Endothelial cell of umbilical vein (primary cell): ENCODE measurements at regions not wholly inside any gene's neighbourhood (a gene's known extent, or its start where the extent isn't known, plus 50 kb on each side); places are given as distances from the start of the nearest gene placed in this dataset.

Experiments used
- BruUV-seq: library from RNA; stranded (reverse); fragments of 400-500 nt; replicated peaks from 2 replicates; lab custom pipeline; 2021; lab: Mats Ljungman, UMichigan
- CTCF ChIA-PET: fragments of 300-600, 350-600 bp; sonication (Branson Sonifier 250); formaldehyde crosslinking; loops from one replicate; lab custom pipeline; 2021; ENCODE audit warnings: antibody characterized with exemption, inconsistent platforms; lab: Charles Lee
- POLR2A ChIA-PET: fragments of 300-600, 350-600 bp; sonication (Branson Sonifier 250); formaldehyde crosslinking; loops from one replicate; lab custom pipeline; 2021; ENCODE audit warnings: antibody characterized with exemption, inconsistent platforms; lab: Charles Lee
- DNase-seq: peaks from one replicate; pipeline ENCODE4 v3.0.0-alpha.2; 2011; ENCODE audit warnings: low read depth, low spot score
- FAIRE-seq: peaks from 2 replicates; lab custom pipeline; 2011; peaks lifted over from hg19 to GRCh38; lab: Jason Lieb, UNC
- H2AFZ ChIP-seq: 2 replicates; pipeline ENCODE4 v1.6.0; 2012; ENCODE audit warnings: low read depth, low read length, control low read depth, inconsistent platforms
- H3K27ac ChIP-seq: 2 replicates; pipeline ENCODE4 v1.5.1; 2011; ENCODE audit warnings: low read depth, mild to moderate bottlenecking, control low read depth, low read length, moderate library complexity; ENCODE audit not compliant: insufficient read depth
- H3K27me3 ChIP-seq, 2 experiments: 2 replicates each; pipeline versions ENCODE4 v1.6.0 to v1.6.1; 2011; ENCODE audit warnings: low read length in 2 of 2, mixed read lengths in 1 of 2; ENCODE audit not compliant: control insufficient read depth in 2 of 2, insufficient read depth in 2 of 2
- H3K36me3 ChIP-seq, 2 experiments: 2 replicates in 1 of 2; 3 replicates in 1 of 2; pipeline ENCODE4 v1.5.1; 2011; ENCODE audit warnings: low read length in 2 of 2, mild to moderate bottlenecking in 1 of 2, moderate library complexity in 1 of 2; ENCODE audit not compliant: control insufficient read depth in 2 of 2, insufficient read depth in 2 of 2; ENCODE audit errors: extremely low read depth in 1 of 2
- H3K4me1 ChIP-seq: 3 replicates; pipeline ENCODE4 v1.5.1; 2011; ENCODE audit warnings: mild to moderate bottlenecking, low read length; ENCODE audit not compliant: control insufficient read depth, insufficient read depth; ENCODE audit errors: extremely low read depth
- H3K4me2 ChIP-seq: 2 replicates; pipeline ENCODE4 v1.6.1; 2011; ENCODE audit warnings: low read length, control low read depth, mixed read lengths; ENCODE audit not compliant: insufficient read depth
- H3K4me3 ChIP-seq, 3 experiments: fragments of 200-600 bp in 1 of 3; sonication (generic), shearing (Covaris generic) in 1 of 3; replicated peaks in 1 of 3; 2 replicates each; pipeline ENCODE4 v1.5.1; 2011 to 2016; ENCODE audit warnings: control low read depth in 3 of 3, low read length in 3 of 3, mild to moderate bottlenecking in 2 of 3, inconsistent platforms in 1 of 3, low read depth in 1 of 3, moderate library complexity in 1 of 3; ENCODE audit not compliant: insufficient read depth in 1 of 3
- H3K79me2 ChIP-seq: 2 replicates; pipeline ENCODE4 v1.6.0; 2012; ENCODE audit warnings: low read length, inconsistent platforms; ENCODE audit not compliant: control insufficient read depth, insufficient read depth
- H3K9ac ChIP-seq: replicated peaks from 2 replicates; pipeline ENCODE3; 2011; ENCODE audit warnings: low read length, control low read depth; ENCODE audit not compliant: insufficient read depth; ENCODE audit errors: extremely low read depth
- H3K9me1 ChIP-seq: replicated peaks from 3 replicates; pipeline ENCODE4 v1.6.0; 2011; ENCODE audit warnings: mild to moderate bottlenecking, low read length; ENCODE audit not compliant: control insufficient read depth, insufficient read depth; ENCODE audit errors: extremely low read depth
- H3K9me3 ChIP-seq: replicated peaks from 2 replicates; pipeline ENCODE4 v1.5.1; 2012; ENCODE audit warnings: low read length, inconsistent platforms; ENCODE audit not compliant: control insufficient read depth, insufficient read depth
- H4K20me1 ChIP-seq: replicated peaks from 2 replicates; pipeline ENCODE3; 2011; ENCODE audit warnings: mild to moderate bottlenecking, low read length; ENCODE audit not compliant: control insufficient read depth, insufficient read depth; ENCODE audit errors: extremely low read depth
- EZH2 ChIP-seq: IDR thresholded peaks from 2 replicates; pipeline ENCODE4 v1.6.1; 2012; ENCODE audit warnings: borderline replicate concordance, low read depth, mild to moderate bottlenecking, moderate library complexity, low read length, inconsistent platforms; ENCODE audit not compliant: severe bottlenecking
- FOS ChIP-seq: IDR thresholded peaks from 2 replicates; pipeline ENCODE4 v1.6.1; 2011; ENCODE audit warnings: mild to moderate bottlenecking, low read length, moderate library complexity, borderline replicate concordance; ENCODE audit not compliant: insufficient read depth
- GATA2 ChIP-seq: IDR thresholded peaks from 2 replicates; pipeline ENCODE4 v1.7.0; 2011; ENCODE audit warnings: low read depth, mild to moderate bottlenecking, moderate library complexity, mixed read lengths, low read length; ENCODE audit not compliant: insufficient read length, insufficient read depth
- JUN ChIP-seq: IDR thresholded peaks from 2 replicates; pipeline ENCODE4 v1.6.1; 2011; ENCODE audit warnings: borderline replicate concordance, low read depth; ENCODE audit not compliant: insufficient read length, insufficient read depth
- MYC ChIP-seq: IDR thresholded peaks from one replicate; pipeline ENCODE4 v1.6.1; 2011; ENCODE audit warnings: mild to moderate bottlenecking, low read depth, low read length
- POLR2A ChIP-seq: IDR thresholded peaks from 2 replicates; pipeline ENCODE4 v1.6.1; 2012; ENCODE audit warnings: low read depth, mild to moderate bottlenecking, control low read depth, low read length
- POLR2AphosphoS5 ChIP-seq: IDR thresholded peaks from 2 replicates; pipeline ENCODE4 v1.6.1; 2012; ENCODE audit warnings: low read depth, mild to moderate bottlenecking, control low read depth, low read length, moderate library complexity; ENCODE audit not compliant: insufficient read depth
- dilution Hi-C: fragments of 300-500 bp; cut with MboI; formaldehyde crosslinking; loops from one replicate; pipeline ENCODE4 v1.15.0; 2019; ENCODE audit warnings: low sequenced_read_pairs; ENCODE audit not compliant: extremely low pct_ligation_motif_present
- intact Hi-C: fragments of 100-400 bp; cut with micrococcal nuclease; formaldehyde crosslinking; loops from one replicate; pipeline ENCODE4 v1.10.0; 2022
- TF ChIP-seq, protein P1 (sequence below), 2 donors: IDR thresholded peaks; 1 replicate in 1 of 2; 2 replicates in 1 of 2; pipeline ENCODE4 v1.5.1; 2011; ENCODE audit warnings: low read length in 2 of 2, mild to moderate bottlenecking in 2 of 2, moderate library complexity in 2 of 2, control low read depth in 1 of 2, inconsistent platforms in 1 of 2, low read depth in 1 of 2; ENCODE audit not compliant: insufficient read depth in 1 of 2; ENCODE audit errors: extremely low read depth in 1 of 2
- TF ChIP-seq, protein P2 (sequence below): IDR thresholded peaks from 2 replicates; pipeline ENCODE4 v1.6.1; 2011; ENCODE audit not compliant: insufficient read depth, insufficient read length

DNA sequence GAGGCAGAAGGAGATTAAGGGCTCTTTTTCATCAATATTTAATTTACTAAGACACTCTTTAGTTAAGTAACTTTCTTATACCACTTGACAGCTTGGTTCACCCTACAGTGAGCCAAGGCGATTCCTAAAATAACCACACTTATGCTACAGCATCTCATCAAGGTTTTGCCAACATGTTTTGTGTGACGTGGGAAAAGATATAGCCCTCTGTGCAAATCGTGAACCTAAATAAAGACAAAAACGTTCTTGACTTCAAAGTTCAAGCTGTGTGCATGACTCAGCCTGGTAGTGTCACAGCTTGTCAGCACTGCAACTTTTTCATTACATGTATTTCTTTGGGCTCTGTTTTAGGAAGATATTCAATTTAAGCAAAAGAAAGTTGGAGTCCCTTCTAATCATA lies 297.0 kb upstream of the EPHA3 start:
- DNase-seq = no peak
- H3K9ac ChIP-seq = no peak overlapping the region

GRCh38 chr3:88811096-88811495 lies 296.3 kb upstream of the EPHA3 start:
- no peak overlapping the region for H3K9ac ChIP-seq
- ChIA-PET POLR2A (no interaction called here), CTCF (no interaction called here)
- DNase-seq (no peak), FAIRE-seq (no peak)
- H3K4me3 ChIP-seq = no peak overlapping the region
- H3K27me3 ChIP-seq = no peaks in the 10 kb centered on the region
- intact Hi-C loops (no loop called here), dilution Hi-C loops (no loop called here)
- no peak for TF ChIP-seq JUN
- no peak for TF ChIP-seq EZH2
- no peak for TF ChIP-seq GATA2
- TF ChIP-seq, protein P1, sequence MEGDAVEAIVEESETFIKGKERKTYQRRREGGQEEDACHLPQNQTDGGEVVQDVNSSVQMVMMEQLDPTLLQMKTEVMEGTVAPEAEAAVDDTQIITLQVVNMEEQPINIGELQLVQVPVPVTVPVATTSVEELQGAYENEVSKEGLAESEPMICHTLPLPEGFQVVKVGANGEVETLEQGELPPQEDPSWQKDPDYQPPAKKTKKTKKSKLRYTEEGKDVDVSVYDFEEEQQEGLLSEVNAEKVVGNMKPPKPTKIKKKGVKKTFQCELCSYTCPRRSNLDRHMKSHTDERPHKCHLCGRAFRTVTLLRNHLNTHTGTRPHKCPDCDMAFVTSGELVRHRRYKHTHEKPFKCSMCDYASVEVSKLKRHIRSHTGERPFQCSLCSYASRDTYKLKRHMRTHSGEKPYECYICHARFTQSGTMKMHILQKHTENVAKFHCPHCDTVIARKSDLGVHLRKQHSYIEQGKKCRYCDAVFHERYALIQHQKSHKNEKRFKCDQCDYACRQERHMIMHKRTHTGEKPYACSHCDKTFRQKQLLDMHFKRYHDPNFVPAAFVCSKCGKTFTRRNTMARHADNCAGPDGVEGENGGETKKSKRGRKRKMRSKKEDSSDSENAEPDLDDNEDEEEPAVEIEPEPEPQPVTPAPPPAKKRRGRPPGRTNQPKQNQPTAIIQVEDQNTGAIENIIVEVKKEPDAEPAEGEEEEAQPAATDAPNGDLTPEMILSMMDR (IDR thresholded peaks at IDR 0.05; ENCODE audit: extremely low read depth in 1 of 2, insufficient read depth in 1 of 2, low read depth in 1 of 2, low read length in 2 of 2) = no peak
- TF ChIP-seq, protein P2, sequence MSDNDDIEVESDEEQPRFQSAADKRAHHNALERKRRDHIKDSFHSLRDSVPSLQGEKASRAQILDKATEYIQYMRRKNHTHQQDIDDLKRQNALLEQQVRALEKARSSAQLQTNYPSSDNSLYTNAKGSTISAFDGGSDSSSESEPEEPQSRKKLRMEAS = no peak
- no peak for TF ChIP-seq FOS
- no peak for TF ChIP-seq MYC
- no peak for TF ChIP-seq POLR2A
- no peak for TF ChIP-seq POLR2AphosphoS5
- BruUV-seq = no TSS peak
- H3K9me3 ChIP-seq = peaks cover 10% of the 10 kb centered on the region
- H3K9me1 ChIP-seq = no peaks in the 10 kb centered on the region
- H3K36me3 ChIP-seq = no peaks in the 10 kb centered on the region
- no peak overlapping the region for H3K4me2 ChIP-seq
- no peak overlapping the region for H3K27ac ChIP-seq
- no peak overlapping the region for H2AFZ ChIP-seq
- H3K4me1 ChIP-seq = no peaks in the 10 kb centered on the region
- no peaks in the 10 kb centered on the region for H4K20me1 ChIP-seq
- H3K79me2 ChIP-seq = no peaks in the 10 kb centered on the region

More for the DNA sequence above, 297.0 kb upstream of the EPHA3 start:
- H3K4me3 ChIP-seq = no peak overlapping the region
- H3K9me3 ChIP-seq = peaks cover 10% of the 10 kb centered on the region
- ChIA-PET POLR2A (no interaction called here), CTCF (no interaction called here)
- BruUV-seq = no TSS peak
- no peak overlapping the region for H2AFZ ChIP-seq
- H3K27ac ChIP-seq = no peak overlapping the region
- no peaks in the 10 kb centered on the region for H3K79me2 ChIP-seq
- FAIRE-seq = no peak
- no peak for TF ChIP-seq MYC
- TF ChIP-seq, protein P2 = no peak
- no peak for TF ChIP-seq POLR2AphosphoS5
- TF ChIP-seq FOS = no peak
- no peaks in the 10 kb centered on the region for H3K27me3 ChIP-seq
- intact Hi-C loops = no loop called here
- no peak overlapping the region for H3K4me2 ChIP-seq
- H3K4me1 ChIP-seq = no peaks in the 10 kb centered on the region
- dilution Hi-C loops = no loop called here
- no peaks in the 10 kb centered on the region for H3K9me1 ChIP-seq
- no peaks in the 10 kb centered on the region for H3K36me3 ChIP-seq
- H4K20me1 ChIP-seq = no peaks in the 10 kb centered on the region
